ENCODE measurements at regions not wholly inside any gene's neighbourhood (a gene's known extent, or its start where the extent isn't known, plus 50 kb on each side); places are given as distances from the start of the nearest gene placed in this dataset.

DNA sequence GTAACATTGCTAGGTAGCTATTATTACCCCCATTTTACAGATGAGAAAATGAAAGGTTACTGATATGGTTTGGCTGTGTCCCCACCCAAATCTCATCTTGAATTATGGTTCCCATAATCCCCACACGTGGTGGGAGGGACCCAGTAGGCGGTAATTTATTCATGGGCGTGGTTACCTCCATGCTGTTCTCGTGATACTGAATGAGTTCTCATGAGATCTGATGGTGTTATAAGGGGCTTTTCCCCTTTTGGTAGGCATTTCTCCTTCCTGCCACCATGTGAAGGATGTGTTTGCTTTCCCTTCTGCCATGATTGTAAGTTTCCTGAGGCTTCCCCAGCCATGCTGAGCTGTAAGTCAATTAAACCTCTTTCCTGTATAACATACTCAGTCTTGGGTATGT is 252.1 kb downstream of the OPA1 start:
- TF ChIP-seq GATA2 (IDR thresholded peaks at IDR 0.05; ENCODE audit: low read depth, low read length), result no peak
- TF ChIP-seq GATA3 (IDR thresholded peaks at IDR 0.05; ENCODE audit: low read depth, low read length), result no peak

All from SH-SY5Y (cell line).